Stomach smooth muscle (tissue), 2 donors: ENCODE measurements at regions not wholly inside any gene's neighbourhood (a gene's known extent, or its start where the extent isn't known, plus 50 kb on each side); places are given as distances from the start of the nearest gene placed in this dataset.

ENCODE experiments used
- H3K27ac ChIP-seq: one replicate; pipeline ENCODE4 v1.7.0; 2013; ENCODE audit warnings: mild to moderate bottlenecking, low read length, inconsistent platforms
- H3K27me3 ChIP-seq, 2 donors: one replicate each; pipeline ENCODE4 v1.7.0; 2013; ENCODE audit warnings: low read length in 2 of 2; ENCODE audit not compliant: insufficient read depth in 2 of 2, control insufficient read depth in 1 of 2
- H3K36me3 ChIP-seq, 2 donors: one replicate each; pipeline ENCODE4 v1.7.0; 2013; ENCODE audit warnings: low read length in 2 of 2; ENCODE audit not compliant: control insufficient read depth in 2 of 2, insufficient read depth in 2 of 2
- H3K4me1 ChIP-seq: one replicate; pipeline ENCODE4 v1.7.0; 2013; ENCODE audit warnings: low read length; ENCODE audit not compliant: control insufficient read depth, insufficient read depth
- H3K4me3 ChIP-seq, 2 donors: one replicate each; pipeline ENCODE4 v1.7.0; 2013; ENCODE audit warnings: low read length in 2 of 2
- H3K9ac ChIP-seq, 2 donors: one replicate each; pipeline ENCODE4 v1.7.0; 2013; ENCODE audit warnings: low read length in 2 of 2, mild to moderate bottlenecking in 1 of 2
- H3K9me3 ChIP-seq, 2 donors: one replicate each; pipeline ENCODE4 v1.7.0; 2013; ENCODE audit warnings: low read length in 2 of 2; ENCODE audit not compliant: control insufficient read depth in 2 of 2
- donor health status: healthy.
- donor health status: Pancreatic carcinoma.

DNA sequence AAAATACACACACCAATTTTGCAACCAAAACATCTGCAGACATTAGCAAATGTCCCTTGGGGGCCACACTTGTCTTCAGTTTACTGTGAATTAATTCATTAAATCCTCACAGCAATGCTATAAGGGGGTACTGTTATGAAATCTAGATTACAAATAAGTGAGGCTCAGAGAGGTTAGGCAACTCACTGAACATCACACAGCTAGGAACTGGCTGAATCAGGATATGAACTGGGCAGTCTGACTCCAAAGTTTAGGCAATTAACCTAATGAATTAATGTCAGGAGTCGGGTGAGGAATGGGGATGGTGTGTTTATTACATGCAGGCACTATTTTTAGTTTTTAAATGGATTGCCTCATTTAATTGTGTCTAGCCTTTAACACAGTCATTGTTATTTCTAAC is 305.7 kb upstream of the XYLT1 start:
- no peak overlapping the region for H3K4me3 ChIP-seq
- H3K36me3 ChIP-seq: no peaks in the 10 kb centered on the region
- H3K27me3 ChIP-seq: peaks cover 0 to 8% of the 10 kb centered on the region in 2 donors
- no peaks in the 10 kb centered on the region for H3K4me1 ChIP-seq
- H3K27ac ChIP-seq: no peak overlapping the region
- no peak overlapping the region for H3K9ac ChIP-seq
- peaks cover 0 to 3% of the 10 kb centered on the region in 2 donors for H3K9me3 ChIP-seq

- no peaks in the 10 kb centered on the region for H3K4me1 ChIP-seq
- H3K27ac ChIP-seq: no peak overlapping the region
- H3K9me3 ChIP-seq: peaks cover 0 to 3% of the 10 kb centered on the region in 2 donors
- peaks cover 0 to 8% of the 10 kb centered on the region in 2 donors for H3K27me3 ChIP-seq
- H3K36me3 ChIP-seq: no peaks in the 10 kb centered on the region
- no peak overlapping the region for H3K9ac ChIP-seq
- H3K4me3 ChIP-seq: no peak overlapping the region
Measured at GRCh38 chr16:17775061-17775460, 304.3 kb upstream of the XYLT1 start.

DNA sequence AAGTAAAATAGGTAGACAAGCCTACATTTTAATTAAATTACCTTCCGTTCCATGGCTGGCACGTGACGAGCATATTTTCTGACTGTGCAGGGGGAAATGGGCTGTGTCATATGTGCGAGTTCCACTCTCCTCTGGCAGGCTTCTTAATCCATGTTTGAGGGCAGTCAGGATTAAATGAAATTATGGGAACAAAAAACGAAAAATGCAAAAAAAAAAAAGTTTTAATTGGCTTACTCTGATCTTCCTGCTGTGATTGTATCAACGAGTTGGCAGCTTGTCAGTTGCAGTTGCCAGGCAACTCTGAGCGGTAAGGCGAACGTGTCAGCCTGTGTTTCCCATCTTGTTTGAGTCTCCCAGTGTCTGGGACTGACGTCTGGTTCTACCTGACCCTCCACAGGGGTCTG is 302.9 kb upstream of the XYLT1 start:
- Histone ChIP-seq H3K4me3 (no peak overlapping the region), H3K27me3 (peaks cover 0 to 8% of the 10 kb centered on the region in 2 donors), H3K9ac (no peak overlapping the region), H3K4me1 (no peaks in the 10 kb centered on the region), H3K36me3 (no peaks in the 10 kb centered on the region), H3K27ac (no peak overlapping the region), H3K9me3 (peaks cover 0 to 3% of the 10 kb centered on the region in 2 donors)

GRCh38 chr16:17770104-17770503 is 299.3 kb upstream of the XYLT1 start:
- Histone ChIP-seq H3K27me3 (peaks cover 0 to 3% of the 10 kb centered on the region in 2 donors), H3K4me1 (no peaks in the 10 kb centered on the region), H3K9me3 (no peaks in the 10 kb centered on the region), H3K27ac (no peak overlapping the region), H3K4me3 (no peak overlapping the region), H3K36me3 (no peaks in the 10 kb centered on the region), H3K9ac (no peak overlapping the region)

DNA sequence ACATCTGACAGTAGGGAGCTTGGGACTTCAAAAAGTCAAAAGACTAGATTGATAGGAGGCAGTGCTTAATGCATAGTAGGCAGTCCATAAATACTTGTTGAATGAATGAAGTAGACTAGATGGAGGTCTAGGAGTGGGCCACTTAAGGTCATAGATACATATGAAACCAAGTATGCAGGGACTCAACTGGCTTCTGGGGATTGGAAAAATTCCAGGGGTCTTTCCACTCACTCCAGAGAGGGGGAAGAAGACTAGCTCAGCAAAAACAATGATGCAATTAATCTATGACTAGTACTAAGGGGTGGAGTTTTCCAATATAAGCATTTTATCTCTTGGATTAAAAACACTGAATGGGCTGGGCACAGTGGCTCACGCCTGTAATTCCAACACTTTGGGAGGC is 298.3 kb upstream of the XYLT1 start:
- H3K9me3 ChIP-seq: no peaks in the 10 kb centered on the region
- H3K27ac ChIP-seq: no peak overlapping the region
- H3K27me3 ChIP-seq: peaks cover 0 to 2% of the 10 kb centered on the region in 2 donors
- H3K9ac ChIP-seq: no peak overlapping the region
- no peaks in the 10 kb centered on the region for H3K36me3 ChIP-seq
- no peaks in the 10 kb centered on the region for H3K4me1 ChIP-seq
- H3K4me3 ChIP-seq: no peak overlapping the region

DNA sequence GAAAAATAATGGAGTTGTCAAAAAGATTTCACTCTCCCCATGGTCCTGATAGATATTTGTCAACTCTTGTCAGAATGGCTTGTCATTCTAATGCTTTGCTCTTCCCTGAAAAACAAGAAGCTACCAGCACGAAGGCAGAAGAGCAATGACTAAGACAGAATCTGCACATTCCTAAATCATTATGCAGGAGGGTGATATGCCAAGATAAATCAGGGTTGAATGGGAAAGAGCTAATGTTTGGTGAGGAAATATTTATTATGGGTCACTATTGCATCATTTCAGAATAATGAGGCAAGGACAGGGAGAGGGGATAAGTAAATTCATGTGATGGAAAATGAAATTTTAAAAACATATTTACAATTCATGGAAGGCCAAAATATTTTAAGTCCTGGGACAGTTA is 297.5 kb upstream of the XYLT1 start:
- H3K27ac ChIP-seq: no peak overlapping the region
- no peak overlapping the region for H3K4me3 ChIP-seq
- H3K27me3 ChIP-seq: no peaks in the 10 kb centered on the region
- no peaks in the 10 kb centered on the region for H3K36me3 ChIP-seq
- H3K9ac ChIP-seq: no peak overlapping the region
- H3K9me3 ChIP-seq: no peaks in the 10 kb centered on the region
- H3K4me1 ChIP-seq: no peaks in the 10 kb centered on the region

- no peak overlapping the region for H3K27ac ChIP-seq
- no peaks in the 10 kb centered on the region for H3K36me3 ChIP-seq
- no peaks in the 10 kb centered on the region for H3K4me1 ChIP-seq
- no peak overlapping the region for H3K4me3 ChIP-seq
- no peak overlapping the region for H3K9ac ChIP-seq
- no peaks in the 10 kb centered on the region for H3K27me3 ChIP-seq
- H3K9me3 ChIP-seq: no peaks in the 10 kb centered on the region
Measured at GRCh38 chr16:17766012-17766411, 295.3 kb upstream of the XYLT1 start.

- Histone ChIP-seq H3K4me1 (no peaks in the 10 kb centered on the region), H3K9me3 (peaks cover 4% of the 10 kb centered on the region in 2 donors), H3K36me3 (no peaks in the 10 kb centered on the region), H3K27me3 (no peaks in the 10 kb centered on the region), H3K27ac (no peak overlapping the region), H3K9ac (no peak overlapping the region), H3K4me3 (no peak overlapping the region)
Measured at GRCh38 chr16:17759451-17760390, 289.0 kb upstream of the XYLT1 start.

- Histone ChIP-seq H3K4me3 (no peak overlapping the region), H3K27me3 (no peaks in the 10 kb centered on the region), H3K9me3 (peaks cover 4 to 9% of the 10 kb centered on the region in 2 donors), H3K4me1 (no peaks in the 10 kb centered on the region), H3K36me3 (no peaks in the 10 kb centered on the region), H3K9ac (no peak overlapping the region), H3K27ac (no peak overlapping the region)
Measured at GRCh38 chr16:17757808-17758207, 287.0 kb upstream of the XYLT1 start.

- Histone ChIP-seq H3K4me3 (no peak overlapping the region), H3K9me3 (peaks cover 4 to 9% of the 10 kb centered on the region in 2 donors), H3K27ac (no peak overlapping the region), H3K27me3 (no peaks in the 10 kb centered on the region), H3K36me3 (no peaks in the 10 kb centered on the region), H3K9ac (no peak overlapping the region), H3K4me1 (no peaks in the 10 kb centered on the region)
Measured at GRCh38 chr16:17755158-17755557, 284.4 kb upstream of the XYLT1 start.

GRCh38 chr16:17753434-17753833 is 282.7 kb upstream of the XYLT1 start:
- Histone ChIP-seq H3K27ac (no peak overlapping the region), H3K4me1 (no peaks in the 10 kb centered on the region), H3K36me3 (no peaks in the 10 kb centered on the region), H3K9ac (no peak overlapping the region), H3K4me3 (no peak overlapping the region), H3K9me3 (peaks cover 4 to 9% of the 10 kb centered on the region in 2 donors), H3K27me3 (no peaks in the 10 kb centered on the region)
